Lower lobe of right lung (tissue), 2 donors: ENCODE measurements at regions not wholly inside any gene's neighbourhood (a gene's known extent, or its start where the extent isn't known, plus 50 kb on each side); places are given as distances from the start of the nearest gene placed in this dataset.
A peak's percentile ranks its signal among the peaks of the same experiment; 100 is the strongest.

ENCODE experiments used
- ATAC-seq, 2 donors: fragments of 200-7000 bp; cut with Tn5 transposase; one replicate each; pipeline ENCODE4 v1.9.1; 2020 to 2022; ENCODE audit warnings: mild to moderate bottlenecking in 2 of 2, moderate library complexity in 2 of 2
- DNase-seq: peaks from one replicate; pipeline ENCODE4 v3.0.0-alpha.2; 2020
- H3K27ac ChIP-seq: fragments of 200-600 bp; one replicate; pipeline ENCODE4 v1.8.0; 2022
- H3K27me3 ChIP-seq: fragments of 200-600 bp; one replicate; pipeline ENCODE4 v1.8.0; 2022; ENCODE audit warnings: low read depth
- H3K36me3 ChIP-seq: fragments of 200-600 bp; one replicate; pipeline ENCODE4 v1.8.0; 2022; ENCODE audit warnings: mild to moderate bottlenecking
- H3K4me1 ChIP-seq: fragments of 200-600 bp; one replicate; pipeline ENCODE4 v1.8.0; 2022
- H3K4me3 ChIP-seq: fragments of 200-600 bp; one replicate; pipeline ENCODE4 v1.8.0; 2022; ENCODE audit warnings: mild to moderate bottlenecking
- H3K9me3 ChIP-seq: fragments of 200-600 bp; one replicate; pipeline ENCODE4 v1.8.0; 2022
- intact Hi-C: fragments of 100-400 bp; cut with DNase I; formaldehyde crosslinking; loops from one replicate; pipeline ENCODE4 v1.11.0; 2022
- TF ChIP-seq, protein P1 (sequence below): fragments of 200-600 bp; IDR thresholded peaks from one replicate; pipeline ENCODE4 v1.8.0; 2022; ENCODE audit warnings: antibody characterized with exemption, mild to moderate bottlenecking
- donor health status: DM: no; HTN: yes; CAD: no; lungs with severe emphysema.

DNA sequence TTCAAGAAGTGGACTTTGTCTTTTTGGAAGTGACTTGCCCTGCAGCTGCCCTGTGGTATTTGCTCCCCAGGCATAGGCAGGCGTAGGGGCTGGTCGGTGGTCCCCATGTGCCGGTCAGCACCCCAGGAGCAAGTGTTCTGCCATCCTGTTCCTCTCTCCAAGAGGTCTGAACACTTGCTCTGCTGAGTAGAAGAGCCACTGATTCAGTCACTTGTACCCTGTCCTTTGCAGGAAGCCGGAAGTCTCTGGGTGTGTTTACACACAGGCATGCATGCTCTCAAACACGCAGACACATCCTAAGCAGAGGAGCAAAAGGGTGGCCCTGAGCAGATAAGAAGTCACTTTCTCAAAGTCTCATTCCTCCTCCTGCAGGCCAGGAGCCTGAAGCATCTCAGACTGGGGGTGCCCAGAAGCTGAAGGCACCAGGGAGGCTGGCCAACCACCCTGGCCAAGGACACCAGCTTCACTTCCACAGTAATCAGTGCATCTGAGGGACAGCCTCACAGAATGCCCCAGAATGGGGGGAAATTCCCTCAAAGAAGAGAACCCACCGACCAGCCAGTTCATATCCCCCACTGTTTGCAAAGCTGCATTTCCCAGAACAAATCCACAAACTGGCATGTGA lies 88.7 kb upstream of the POMGNT2 start:
- DNase-seq, result no peak
- Histone ChIP-seq H3K27ac (peak overlapping the region; percentile 61), H3K36me3 (no peaks in the 10 kb centered on the region), H3K4me1 (peaks cover 8% of the 10 kb centered on the region), H3K4me3 (no peak overlapping the region), H3K9me3 (no peaks in the 10 kb centered on the region), H3K27me3 (no peaks in the 10 kb centered on the region)
- intact Hi-C loops, result no loop called here
- TF ChIP-seq, protein P1, sequence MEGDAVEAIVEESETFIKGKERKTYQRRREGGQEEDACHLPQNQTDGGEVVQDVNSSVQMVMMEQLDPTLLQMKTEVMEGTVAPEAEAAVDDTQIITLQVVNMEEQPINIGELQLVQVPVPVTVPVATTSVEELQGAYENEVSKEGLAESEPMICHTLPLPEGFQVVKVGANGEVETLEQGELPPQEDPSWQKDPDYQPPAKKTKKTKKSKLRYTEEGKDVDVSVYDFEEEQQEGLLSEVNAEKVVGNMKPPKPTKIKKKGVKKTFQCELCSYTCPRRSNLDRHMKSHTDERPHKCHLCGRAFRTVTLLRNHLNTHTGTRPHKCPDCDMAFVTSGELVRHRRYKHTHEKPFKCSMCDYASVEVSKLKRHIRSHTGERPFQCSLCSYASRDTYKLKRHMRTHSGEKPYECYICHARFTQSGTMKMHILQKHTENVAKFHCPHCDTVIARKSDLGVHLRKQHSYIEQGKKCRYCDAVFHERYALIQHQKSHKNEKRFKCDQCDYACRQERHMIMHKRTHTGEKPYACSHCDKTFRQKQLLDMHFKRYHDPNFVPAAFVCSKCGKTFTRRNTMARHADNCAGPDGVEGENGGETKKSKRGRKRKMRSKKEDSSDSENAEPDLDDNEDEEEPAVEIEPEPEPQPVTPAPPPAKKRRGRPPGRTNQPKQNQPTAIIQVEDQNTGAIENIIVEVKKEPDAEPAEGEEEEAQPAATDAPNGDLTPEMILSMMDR, result no peak
- peak; percentile 24 to 67 for ATAC-seq

GRCh38 chr3:43194069-43194468 lies 88.2 kb upstream of the POMGNT2 start:
- intact Hi-C loops, result no loop called here
- TF ChIP-seq, protein P1, result no peak
- ATAC-seq, result no peak
- peaks cover 8% of the 10 kb centered on the region for H3K4me1 ChIP-seq
- no peak for DNase-seq
- peak overlapping the region; percentile 61 for H3K27ac ChIP-seq
- H3K36me3 ChIP-seq, result no peaks in the 10 kb centered on the region
- no peaks in the 10 kb centered on the region for H3K27me3 ChIP-seq
- H3K4me3 ChIP-seq, result no peak overlapping the region
- no peaks in the 10 kb centered on the region for H3K9me3 ChIP-seq

GRCh38 chr3:43192028-43192427 lies 86.1 kb upstream of the POMGNT2 start:
- ATAC-seq (no peak), DNase-seq (no peak)
- H3K9me3 ChIP-seq, result no peaks in the 10 kb centered on the region
- intact Hi-C loops, result no loop called here
- H3K27ac ChIP-seq, result no peak overlapping the region
- no peaks in the 10 kb centered on the region for H3K27me3 ChIP-seq
- TF ChIP-seq, protein P1, result no peak
- H3K36me3 ChIP-seq, result no peaks in the 10 kb centered on the region
- H3K4me3 ChIP-seq, result no peak overlapping the region
- H3K4me1 ChIP-seq, result peaks cover 8% of the 10 kb centered on the region

DNA sequence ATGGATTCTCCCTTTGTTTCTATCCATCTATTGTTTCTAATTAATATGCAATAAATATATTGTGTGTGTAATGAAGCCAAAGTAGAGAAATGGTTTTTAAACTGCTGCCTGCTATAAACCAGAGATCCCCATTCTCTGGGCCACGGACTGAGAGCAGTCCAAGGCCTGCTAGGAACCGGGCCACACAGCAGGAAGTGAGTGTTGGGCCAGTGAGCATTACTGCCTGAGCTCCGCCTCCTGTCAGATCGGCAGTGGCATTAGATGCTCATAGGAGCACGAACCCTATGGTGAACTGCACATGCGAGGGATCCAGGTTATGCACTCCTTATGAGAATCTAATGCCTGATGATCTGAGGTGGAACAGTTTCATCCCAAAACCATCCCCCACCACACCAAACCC lies 85.2 kb upstream of the POMGNT2 start:
- Histone ChIP-seq H3K9me3 (no peaks in the 10 kb centered on the region), H3K4me1 (peaks cover 8% of the 10 kb centered on the region), H3K36me3 (no peaks in the 10 kb centered on the region), H3K4me3 (no peak overlapping the region), H3K27ac (no peak overlapping the region), H3K27me3 (no peaks in the 10 kb centered on the region)
- no peak for DNase-seq
- intact Hi-C loops, result no loop called here
- TF ChIP-seq, protein P1, result no peak
- ATAC-seq, result no peak

GRCh38 chr3:43190670-43191069 lies 84.8 kb upstream of the POMGNT2 start:
- H3K27ac ChIP-seq, result no peak overlapping the region
- H3K36me3 ChIP-seq, result no peaks in the 10 kb centered on the region
- no peaks in the 10 kb centered on the region for H3K9me3 ChIP-seq
- intact Hi-C loops, result no loop called here
- ATAC-seq (no peak), DNase-seq (no peak)
- H3K4me1 ChIP-seq, result peaks cover 8% of the 10 kb centered on the region
- no peak overlapping the region for H3K4me3 ChIP-seq
- TF ChIP-seq, protein P1, result no peak
- no peaks in the 10 kb centered on the region for H3K27me3 ChIP-seq
